ENCODE measurements at regions not wholly inside any gene's neighbourhood (a gene's known extent, or its start where the extent isn't known, plus 50 kb on each side); places are given as distances from the start of the nearest gene placed in this dataset.

DNA sequence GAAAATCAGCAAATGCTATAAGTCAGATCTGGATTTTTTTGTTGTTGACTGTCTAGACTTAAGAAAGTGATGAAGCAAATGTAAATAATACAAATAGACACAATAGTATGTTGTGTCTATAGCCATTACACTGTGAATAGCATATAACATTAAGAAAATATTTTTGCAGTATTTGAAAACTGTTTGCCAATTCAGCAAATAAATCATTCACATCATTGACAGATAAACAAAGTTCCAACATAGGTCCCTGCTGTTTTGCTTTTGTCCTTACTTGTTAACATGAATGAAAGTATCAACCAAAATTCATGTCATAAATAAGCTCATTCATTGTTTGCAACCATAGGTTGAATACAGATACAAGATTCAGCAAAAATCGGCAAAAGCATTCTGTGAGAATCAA, 200.5 kb downstream of the KIF20B start:
- H3K4me3 ChIP-seq (ENCODE audit: low read length in 3 of 3), result no peak overlapping the region
- H3K36me3 ChIP-seq (ENCODE audit: control insufficient read depth in 2 of 3, insufficient read depth in 3 of 3, low read length in 3 of 3), result no peaks in the 10 kb centered on the region
- DNase-seq, result no peak
- TF ChIP-seq, protein P1, sequence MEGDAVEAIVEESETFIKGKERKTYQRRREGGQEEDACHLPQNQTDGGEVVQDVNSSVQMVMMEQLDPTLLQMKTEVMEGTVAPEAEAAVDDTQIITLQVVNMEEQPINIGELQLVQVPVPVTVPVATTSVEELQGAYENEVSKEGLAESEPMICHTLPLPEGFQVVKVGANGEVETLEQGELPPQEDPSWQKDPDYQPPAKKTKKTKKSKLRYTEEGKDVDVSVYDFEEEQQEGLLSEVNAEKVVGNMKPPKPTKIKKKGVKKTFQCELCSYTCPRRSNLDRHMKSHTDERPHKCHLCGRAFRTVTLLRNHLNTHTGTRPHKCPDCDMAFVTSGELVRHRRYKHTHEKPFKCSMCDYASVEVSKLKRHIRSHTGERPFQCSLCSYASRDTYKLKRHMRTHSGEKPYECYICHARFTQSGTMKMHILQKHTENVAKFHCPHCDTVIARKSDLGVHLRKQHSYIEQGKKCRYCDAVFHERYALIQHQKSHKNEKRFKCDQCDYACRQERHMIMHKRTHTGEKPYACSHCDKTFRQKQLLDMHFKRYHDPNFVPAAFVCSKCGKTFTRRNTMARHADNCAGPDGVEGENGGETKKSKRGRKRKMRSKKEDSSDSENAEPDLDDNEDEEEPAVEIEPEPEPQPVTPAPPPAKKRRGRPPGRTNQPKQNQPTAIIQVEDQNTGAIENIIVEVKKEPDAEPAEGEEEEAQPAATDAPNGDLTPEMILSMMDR (IDR thresholded peaks at IDR 0.05; ENCODE audit: borderline replicate concordance, extremely low read depth, insufficient read depth), result no peak
- no peaks in the 10 kb centered on the region for H3K9me3 ChIP-seq (ENCODE audit: control insufficient read depth in 2 of 3, insufficient read depth in 1 of 3, low read length in 3 of 3)
- H3K9ac ChIP-seq (ENCODE audit: low read length in 3 of 3), result no peak overlapping the region
- no peak for FAIRE-seq
- no peaks in the 10 kb centered on the region for H3K27me3 ChIP-seq (ENCODE audit: control insufficient read depth, insufficient read depth, low read length)
- H3K4me1 ChIP-seq (ENCODE audit: control insufficient read depth in 2 of 3, insufficient read depth in 2 of 3, low read depth in 1 of 3, low read length in 3 of 3), result no peaks in the 10 kb centered on the region
- intact Hi-C loops (cut with DNase I), result no loop called here
- no peak overlapping the region for H3K27ac ChIP-seq (ENCODE audit: low read depth in 2 of 2, low read length in 2 of 2)

- H3K4me1 ChIP-seq (ENCODE audit: control insufficient read depth in 2 of 3, insufficient read depth in 2 of 3, low read depth in 1 of 3, low read length in 3 of 3), result no peaks in the 10 kb centered on the region
- intact Hi-C loops (cut with DNase I), result no loop called here
- no peaks in the 10 kb centered on the region for H3K9me3 ChIP-seq (ENCODE audit: control insufficient read depth in 2 of 3, insufficient read depth in 1 of 3, low read length in 3 of 3)
- H3K36me3 ChIP-seq (ENCODE audit: control insufficient read depth in 2 of 3, insufficient read depth in 3 of 3, low read length in 3 of 3), result no peaks in the 10 kb centered on the region
- TF ChIP-seq, protein P1 (IDR thresholded peaks at IDR 0.05; ENCODE audit: borderline replicate concordance, extremely low read depth, insufficient read depth), result no peak
- DNase-seq, result no peak
- no peaks in the 10 kb centered on the region for H3K27me3 ChIP-seq (ENCODE audit: control insufficient read depth, insufficient read depth, low read length)
- H3K4me3 ChIP-seq (ENCODE audit: low read length in 3 of 3), result no peak overlapping the region
- H3K27ac ChIP-seq (ENCODE audit: low read depth in 2 of 2, low read length in 2 of 2), result no peak overlapping the region
- H3K9ac ChIP-seq (ENCODE audit: low read length in 3 of 3), result no peak overlapping the region
- no peak for FAIRE-seq
Observed at GRCh38 chr10:89904755-89905154, 203.4 kb downstream of the KIF20B start.

DNA sequence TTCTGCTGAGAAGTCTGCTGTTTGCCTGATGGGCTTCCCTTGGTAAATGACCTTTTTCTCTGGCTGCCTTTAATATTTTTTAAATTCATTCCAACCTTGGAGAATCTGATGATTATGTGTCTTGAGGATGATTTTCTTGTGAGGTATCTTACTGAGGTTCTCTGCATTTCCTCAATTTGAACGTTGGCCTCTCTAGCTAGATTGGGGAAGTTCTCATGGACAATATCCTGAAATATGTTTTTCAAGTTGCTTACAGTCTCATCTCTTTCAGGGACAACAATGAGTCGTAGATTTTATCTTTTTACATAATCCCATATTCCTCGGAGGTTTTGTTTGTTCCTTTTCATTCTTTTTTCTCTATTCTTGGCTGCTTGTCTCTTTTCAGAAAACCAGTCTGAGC, 208.4 kb downstream of the KIF20B start:
- no peak overlapping the region for H3K4me3 ChIP-seq (ENCODE audit: low read length in 3 of 3)
- DNase-seq, result no peak
- H3K27me3 ChIP-seq (ENCODE audit: control insufficient read depth, insufficient read depth, low read length), result no peaks in the 10 kb centered on the region
- intact Hi-C loops (cut with DNase I), result no loop called here
- H3K27ac ChIP-seq (ENCODE audit: low read depth in 2 of 2, low read length in 2 of 2), result no peak overlapping the region
- no peaks in the 10 kb centered on the region for H3K36me3 ChIP-seq (ENCODE audit: control insufficient read depth in 2 of 3, insufficient read depth in 3 of 3, low read length in 3 of 3)
- no peaks in the 10 kb centered on the region for H3K9me3 ChIP-seq (ENCODE audit: control insufficient read depth in 2 of 3, insufficient read depth in 1 of 3, low read length in 3 of 3)
- H3K4me1 ChIP-seq (ENCODE audit: control insufficient read depth in 2 of 3, insufficient read depth in 2 of 3, low read depth in 1 of 3, low read length in 3 of 3), result peaks cover 0 to 3% (median 0%) of the 10 kb centered on the region in 3 donors
- H3K9ac ChIP-seq (ENCODE audit: low read length in 3 of 3), result no peak overlapping the region
- no peak for FAIRE-seq
- TF ChIP-seq, protein P1 (IDR thresholded peaks at IDR 0.05; ENCODE audit: borderline replicate concordance, extremely low read depth, insufficient read depth), result no peak

GRCh38 chr10:89915021-89915420, 213.6 kb downstream of the KIF20B start:
- FAIRE-seq (no peak), DNase-seq (no peak)
- Histone ChIP-seq H3K4me1 (ENCODE audit: control insufficient read depth in 2 of 3, insufficient read depth in 2 of 3, low read depth in 1 of 3, low read length in 3 of 3) (peaks cover 0 to 3% (median 0%) of the 10 kb centered on the region in 3 donors), H3K27me3 (ENCODE audit: control insufficient read depth, insufficient read depth, low read length) (no peaks in the 10 kb centered on the region), H3K9me3 (ENCODE audit: control insufficient read depth in 2 of 3, insufficient read depth in 1 of 3, low read length in 3 of 3) (no peaks in the 10 kb centered on the region), H3K36me3 (ENCODE audit: control insufficient read depth in 2 of 3, insufficient read depth in 3 of 3, low read length in 3 of 3) (no peaks in the 10 kb centered on the region), H3K27ac (ENCODE audit: low read depth in 2 of 2, low read length in 2 of 2) (no peak overlapping the region), H3K9ac (ENCODE audit: low read length in 3 of 3) (no peak overlapping the region), H3K4me3 (ENCODE audit: low read length in 3 of 3) (no peak overlapping the region)
- TF ChIP-seq, protein P1 (IDR thresholded peaks at IDR 0.05; ENCODE audit: borderline replicate concordance, extremely low read depth, insufficient read depth), result no peak
- intact Hi-C loops (cut with DNase I), result no loop called here

Data from kidney (tissue), 13 donors.